IMR-90 (cell line): ENCODE measurements at regions not wholly inside any gene's neighbourhood (a gene's known extent, or its start where the extent isn't known, plus 50 kb on each side); places are given as distances from the start of the nearest gene placed in this dataset.

Source experiments
- ATAC-seq: fragments of 200-7000 bp; cut with Tn5 transposase; 2 replicates; pipeline ENCODE4 v1.9.1; 2020; ENCODE audit warnings: low read depth, mild to moderate bottlenecking, moderate library complexity
- BruUV-seq: library from RNA; stranded (reverse); fragments of 400-500 nt; replicated peaks from 2 replicates; lab custom pipeline; 2021; lab: Mats Ljungman, UMichigan
- CTCF ChIA-PET: fragments of 300-600 bp; formaldehyde crosslinking; extraction: SDS; loops from one replicate; lab custom pipeline; 2021; ENCODE audit warnings: antibody characterized with exemption; lab: Yijun Ruan, JAX
- POLR2A ChIA-PET: fragments of 300-600 bp; sonication (Branson Sonifier 250); formaldehyde crosslinking; loops from one replicate; lab custom pipeline; 2022; ENCODE audit warnings: antibody characterized with exemption; ENCODE audit not compliant: unreplicated experiment; lab: Charles Lee
- DNase-seq: peaks from one replicate; pipeline ENCODE4 v3.0.0; 2013
- H2AFZ ChIP-seq: replicated peaks from 2 replicates; pipeline ENCODE3; 2013; ENCODE audit warnings: low read length, mild to moderate bottlenecking; ENCODE audit not compliant: poor library complexity
- H2AK5ac ChIP-seq: 2 replicates; pipeline ENCODE4 v1.6.1; 2013; ENCODE audit warnings: low read depth, low read length, inconsistent platforms
- H2AK9ac ChIP-seq: replicated peaks from 2 replicates; pipeline ENCODE3; 2013; ENCODE audit warnings: mild to moderate bottlenecking, low read depth, low read length, moderate library complexity; ENCODE audit not compliant: poor library complexity
- H2BK120ac ChIP-seq: 2 replicates; pipeline ENCODE4 v1.6.1; 2013; ENCODE audit warnings: low read depth, low read length, inconsistent platforms
- H2BK15ac ChIP-seq: 3 replicates; pipeline ENCODE4 v1.6.1; 2013; ENCODE audit warnings: low read depth, low read length, inconsistent platforms
- H2BK20ac ChIP-seq: 2 replicates; pipeline ENCODE4 v1.6.1; 2013; ENCODE audit warnings: low read depth, mild to moderate bottlenecking, inconsistent platforms, low read length, moderate library complexity
- H2BK5ac ChIP-seq: 2 replicates; pipeline ENCODE4 v1.6.1; 2013; ENCODE audit warnings: mild to moderate bottlenecking, low read depth, low read length, inconsistent platforms; ENCODE audit not compliant: poor library complexity, severe bottlenecking
- H3K14ac ChIP-seq: replicated peaks from 2 replicates; pipeline ENCODE4 v1.6.1; 2013; ENCODE audit warnings: low read depth, low read length, inconsistent platforms
- H3K18ac ChIP-seq: 2 replicates; pipeline ENCODE4 v1.6.1; 2013; ENCODE audit warnings: low read depth, low read length, control low read depth
- H3K23ac ChIP-seq: 2 replicates; pipeline ENCODE4 v1.6.1; 2013; ENCODE audit warnings: low read depth, low read length, inconsistent platforms
- H3K27ac ChIP-seq: 2 replicates; pipeline ENCODE4 v1.5.1; 2013; ENCODE audit warnings: mild to moderate bottlenecking, control low read depth, low read length; ENCODE audit not compliant: insufficient read depth
- H3K27me3 ChIP-seq: 2 replicates; pipeline ENCODE4 v1.6.1; 2013; ENCODE audit warnings: low read length; ENCODE audit not compliant: control insufficient read depth, insufficient read depth
- H3K36me3 ChIP-seq: 2 replicates; pipeline ENCODE4 v1.6.1; 2013; ENCODE audit warnings: low read length, mixed read lengths; ENCODE audit not compliant: control insufficient read depth, insufficient read depth
- H3K4ac ChIP-seq: 2 replicates; pipeline ENCODE4 v1.6.1; 2013; ENCODE audit warnings: low read depth, low read length, inconsistent platforms
- H3K4me1 ChIP-seq: 2 replicates; pipeline ENCODE4 v1.6.1; 2013; ENCODE audit warnings: low read length, mixed read lengths; ENCODE audit not compliant: control insufficient read depth, insufficient read depth
- H3K4me2 ChIP-seq: 2 replicates; pipeline ENCODE4 v1.6.1; 2013; ENCODE audit warnings: low read depth, mild to moderate bottlenecking, control low read depth, low read length, moderate library complexity
- H3K4me3 ChIP-seq: 2 replicates; pipeline ENCODE4 v1.5.1; 2013; ENCODE audit warnings: low read depth, mild to moderate bottlenecking, control low read depth, low read length, moderate library complexity; ENCODE audit not compliant: insufficient read depth
- H3K56ac ChIP-seq: 2 replicates; pipeline ENCODE4 v1.6.1; 2013; ENCODE audit warnings: low read length, inconsistent platforms; ENCODE audit not compliant: insufficient read depth; ENCODE audit errors: extremely low read depth
- H3K79me1 ChIP-seq, 2 experiments: 2 replicates each; pipeline ENCODE4 v1.6.1; 2013; ENCODE audit warnings: low read length in 2 of 2, inconsistent platforms in 1 of 2, low read depth in 1 of 2
- H3K9ac ChIP-seq: 2 replicates; pipeline ENCODE4 v1.6.1; 2013; ENCODE audit warnings: low read depth, low read length, control low read depth
- H3K9me1 ChIP-seq: 2 replicates; pipeline ENCODE4 v1.6.1; 2013; ENCODE audit warnings: low read length, inconsistent platforms; ENCODE audit not compliant: insufficient read depth
- H3K9me3 ChIP-seq: 2 replicates; pipeline ENCODE4 v1.6.1; 2013; ENCODE audit warnings: low read length; ENCODE audit not compliant: control insufficient read depth, insufficient read depth
- H4K20me1 ChIP-seq: 2 replicates; pipeline ENCODE4 v1.6.1; 2013; ENCODE audit warnings: low read length, inconsistent platforms; ENCODE audit not compliant: insufficient read depth
- H4K5ac ChIP-seq: 2 replicates; pipeline ENCODE4 v1.6.1; 2013; ENCODE audit warnings: mild to moderate bottlenecking, low read depth, low read length, control low read depth
- H4K8ac ChIP-seq, 2 experiments: 2 replicates each; pipeline ENCODE4 v1.6.1; 2013; ENCODE audit warnings: low read depth in 2 of 2, low read length in 2 of 2, control low read depth in 1 of 2, inconsistent platforms in 1 of 2
- H4K91ac ChIP-seq: 2 replicates; pipeline ENCODE4 v1.6.1; 2013; ENCODE audit warnings: low read depth, low read length, inconsistent platforms; ENCODE audit not compliant: insufficient read depth
- BHLHE40 ChIP-seq: fragments of 150-350 bp; IDR thresholded peaks from 2 replicates; pipeline ENCODE4 v1.6.1; 2016; ENCODE audit warnings: mild to moderate bottlenecking, low read depth, low read length
- CEBPB ChIP-seq: IDR thresholded peaks from 2 replicates; pipeline ENCODE4 v1.6.1; 2012; ENCODE audit warnings: low read depth, low read length, improper control_type of control experiment
- CHD1 ChIP-seq: IDR thresholded peaks from 2 replicates; pipeline ENCODE4 v1.6.1; 2012; ENCODE audit warnings: low read depth, low read length, improper control_type of control experiment
- FOS ChIP-seq: fragments of 150-350 bp; IDR thresholded peaks from 2 replicates; pipeline ENCODE4 v1.6.1; 2016; ENCODE audit warnings: low read depth, low read length
- MAFK ChIP-seq: IDR thresholded peaks from 2 replicates; pipeline ENCODE4 v1.6.1; 2012; ENCODE audit warnings: low read depth, low read length, improper control_type of control experiment
- MXI1 ChIP-seq: IDR thresholded peaks from 2 replicates; pipeline ENCODE4 v1.6.1; 2012; ENCODE audit warnings: low read depth, mild to moderate bottlenecking, low read length, moderate library complexity, borderline replicate concordance
- NFE2L2 ChIP-seq: fragments of 150-350 bp; IDR thresholded peaks from 2 replicates; pipeline ENCODE4 v1.6.1; 2016; ENCODE audit warnings: low read depth, mild to moderate bottlenecking, low read length
- POLR2A ChIP-seq: IDR thresholded peaks from 2 replicates; pipeline ENCODE4 v1.6.1; 2012; ENCODE audit warnings: mild to moderate bottlenecking, low read depth, low read length
- RAD21 ChIP-seq: IDR thresholded peaks from 2 replicates; pipeline ENCODE4 v1.6.1; 2012; ENCODE audit warnings: low read length, improper control_type of control experiment
- RCOR1 ChIP-seq: IDR thresholded peaks from 2 replicates; pipeline ENCODE4 v1.6.1; 2012; ENCODE audit warnings: mild to moderate bottlenecking, low read length, improper control_type of control experiment; ENCODE audit not compliant: insufficient replicate concordance
- RFX5 ChIP-seq: IDR thresholded peaks from 2 replicates; pipeline ENCODE4 v1.8.0; 2012; ENCODE audit warnings: low read depth, mild to moderate bottlenecking, low read length, moderate library complexity
- WGBS, 2 experiments: methylation state at CpG; one replicate each; pipeline versions ENCODE4 v1.1.5 to v1.1.7; 2013; ENCODE audit warnings: missing lambda C conversion rate in 2 of 2; ENCODE audit not compliant: insufficient read length in 1 of 2; ENCODE audit errors: extremely low coverage in 2 of 2; 5-methylcytosine and 5-hydroxymethylcytosine counted together
- dilution Hi-C: fragments of 300-500 bp; cut with HindIII; formaldehyde crosslinking; loops from one replicate; pipeline ENCODE4 v1.14.3; 2018; ENCODE audit warnings: low sequenced_read_pairs; ENCODE audit not compliant: unreplicated experiment
- in situ Hi-C: fragments of 300-500 bp; cut with MboI; formaldehyde crosslinking; loops from 3 replicates; pipeline ENCODE4 v1.14.3; 2019; ENCODE audit warnings: low sequenced_read_pairs, inconsistent platforms, mixed read lengths
- intact Hi-C: fragments of 100-400 bp; cut with micrococcal nuclease; formaldehyde crosslinking; loops from 2 replicates; pipeline ENCODE4 v1.10.0; 2022
- TF ChIP-seq, protein P1 (sequence below): fragments of 150-350 bp; IDR thresholded peaks from 2 replicates; pipeline ENCODE4 v1.6.1; 2016; ENCODE audit warnings: low read depth, mild to moderate bottlenecking, low read length, moderate library complexity, borderline replicate concordance
- TF ChIP-seq, protein P2 (sequence below): conservative IDR thresholded peaks from 2 replicates; pipeline ENCODE4 v1.5.1; 2012; ENCODE audit warnings: mild to moderate bottlenecking, low read depth, low read length, improper control_type of control experiment

DNA sequence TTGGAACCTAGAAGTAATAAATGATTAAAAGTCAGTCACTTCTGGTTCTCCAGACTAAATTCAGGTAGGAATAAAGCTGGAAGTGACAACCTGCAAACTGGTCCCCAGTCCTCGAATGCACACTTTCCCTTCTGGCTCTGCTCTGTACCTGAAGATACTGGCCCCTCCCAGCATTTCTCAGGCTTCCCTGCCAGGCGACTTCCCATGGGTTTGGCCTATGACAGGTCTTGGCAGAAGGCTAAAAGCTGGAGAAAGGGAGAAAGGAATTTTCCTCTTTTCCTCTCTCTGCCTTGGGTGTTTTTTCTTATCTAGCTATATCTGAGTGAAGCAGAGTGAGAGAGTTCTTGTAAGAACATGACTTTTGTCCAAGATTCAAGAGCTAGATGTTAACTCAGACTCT lies 1005.7 kb downstream of the DTWD2 start:
- no peaks in the 10 kb centered on the region for H3K9me1 ChIP-seq
- ATAC-seq (no peak; the same call in 1 of the 2 replicates), DNase-seq (no peak)
- BruUV-seq = no TSS peak
- H2BK20ac ChIP-seq = no peak overlapping the region
- no peak overlapping the region; the same call in 1 of the 2 replicates for H4K91ac ChIP-seq
- H2AK9ac ChIP-seq = no peak overlapping the region
- H3K56ac ChIP-seq = no peak overlapping the region
- intact Hi-C loops (no loop called here), in situ Hi-C loops (no loop called here), dilution Hi-C loops (no loop called here)
- H3K4ac ChIP-seq = no peak overlapping the region
- no peak overlapping the region for H2BK5ac ChIP-seq
- H3K23ac ChIP-seq = no peak overlapping the region
- H2BK15ac ChIP-seq = no peak overlapping the region
- H3K27me3 ChIP-seq = no peaks in the 10 kb centered on the region
- H4K5ac ChIP-seq = no peak overlapping the region
- no peaks in the 10 kb centered on the region for H3K36me3 ChIP-seq
- no peaks in the 10 kb centered on the region for H3K4me1 ChIP-seq
- H3K9me3 ChIP-seq = no peaks in the 10 kb centered on the region; the same call in 1 of the 2 replicates
- H3K79me1 ChIP-seq = no peaks in the 10 kb centered on the region
- no peak overlapping the region for H3K14ac ChIP-seq
- no peak overlapping the region for H3K9ac ChIP-seq
- no peak overlapping the region for H3K27ac ChIP-seq
- H4K8ac ChIP-seq = peak overlapping the region in 1 of 2 experiments; percentile 55; a peak in 1 of 4 replicates
- WGBS, 2 experiments = no CpG with 5 or more reads among the region's 2 CpGs
- no peak overlapping the region for H2AK5ac ChIP-seq
- TF ChIP-seq MAFK (no peak), RFX5 (no peak), RAD21 (no peak), MXI1 (no peak), BHLHE40 (no peak), CHD1 (no peak), NFE2L2 (no peak), CEBPB (no peak), FOS (no peak), RCOR1 (no peak), POLR2A (no peak)
- TF ChIP-seq, protein P1, sequence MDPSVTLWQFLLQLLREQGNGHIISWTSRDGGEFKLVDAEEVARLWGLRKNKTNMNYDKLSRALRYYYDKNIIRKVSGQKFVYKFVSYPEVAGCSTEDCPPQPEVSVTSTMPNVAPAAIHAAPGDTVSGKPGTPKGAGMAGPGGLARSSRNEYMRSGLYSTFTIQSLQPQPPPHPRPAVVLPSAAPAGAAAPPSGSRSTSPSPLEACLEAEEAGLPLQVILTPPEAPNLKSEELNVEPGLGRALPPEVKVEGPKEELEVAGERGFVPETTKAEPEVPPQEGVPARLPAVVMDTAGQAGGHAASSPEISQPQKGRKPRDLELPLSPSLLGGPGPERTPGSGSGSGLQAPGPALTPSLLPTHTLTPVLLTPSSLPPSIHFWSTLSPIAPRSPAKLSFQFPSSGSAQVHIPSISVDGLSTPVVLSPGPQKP = no peak
- TF ChIP-seq, protein P2, sequence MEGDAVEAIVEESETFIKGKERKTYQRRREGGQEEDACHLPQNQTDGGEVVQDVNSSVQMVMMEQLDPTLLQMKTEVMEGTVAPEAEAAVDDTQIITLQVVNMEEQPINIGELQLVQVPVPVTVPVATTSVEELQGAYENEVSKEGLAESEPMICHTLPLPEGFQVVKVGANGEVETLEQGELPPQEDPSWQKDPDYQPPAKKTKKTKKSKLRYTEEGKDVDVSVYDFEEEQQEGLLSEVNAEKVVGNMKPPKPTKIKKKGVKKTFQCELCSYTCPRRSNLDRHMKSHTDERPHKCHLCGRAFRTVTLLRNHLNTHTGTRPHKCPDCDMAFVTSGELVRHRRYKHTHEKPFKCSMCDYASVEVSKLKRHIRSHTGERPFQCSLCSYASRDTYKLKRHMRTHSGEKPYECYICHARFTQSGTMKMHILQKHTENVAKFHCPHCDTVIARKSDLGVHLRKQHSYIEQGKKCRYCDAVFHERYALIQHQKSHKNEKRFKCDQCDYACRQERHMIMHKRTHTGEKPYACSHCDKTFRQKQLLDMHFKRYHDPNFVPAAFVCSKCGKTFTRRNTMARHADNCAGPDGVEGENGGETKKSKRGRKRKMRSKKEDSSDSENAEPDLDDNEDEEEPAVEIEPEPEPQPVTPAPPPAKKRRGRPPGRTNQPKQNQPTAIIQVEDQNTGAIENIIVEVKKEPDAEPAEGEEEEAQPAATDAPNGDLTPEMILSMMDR = no peak
- H3K4me3 ChIP-seq = no peak overlapping the region
- ChIA-PET CTCF (interaction anchor here (0.5 to 1.3 kb wide), 3 partner anchors 11 to 237 kb away, joined by 3 to 6 read pairs (median 5); no protein-coding TSS in a partner anchor), POLR2A (no interaction called here)
- H4K20me1 ChIP-seq = no peaks in the 10 kb centered on the region
- H3K18ac ChIP-seq = no peak overlapping the region
- no peak overlapping the region for H2AFZ ChIP-seq
- no peak overlapping the region for H3K4me2 ChIP-seq
- peak overlapping the region; percentile 23 for H2BK120ac ChIP-seq
